GM12864 (cell line): ENCODE measurements at regions not wholly inside any gene's neighbourhood (a gene's known extent, or its start where the extent isn't known, plus 50 kb on each side); places are given as distances from the start of the nearest gene placed in this dataset.
"Not testable (repeated sequence)": the region's sequence is repeated elsewhere in the genome, so short reads cannot be mapped to it uniquely, and the experiment has no call there.

Experiments
- DNase-seq: peaks from one replicate; pipeline ENCODE4 v3.0.0-alpha.2; 2011; ENCODE audit warnings: low read depth
- H3K4me3 ChIP-seq: 2 replicates; pipeline ENCODE4 v1.5.1; 2011; ENCODE audit warnings: mild to moderate bottlenecking, low read depth, low read length, control low read depth
- TF ChIP-seq, protein P1 (sequence below): IDR thresholded peaks from 2 replicates; pipeline ENCODE4 v1.5.1; 2011; ENCODE audit warnings: low read depth, mild to moderate bottlenecking, moderate library complexity, low read length, control low read depth, inconsistent platforms; ENCODE audit errors: missing control alignments

DNA sequence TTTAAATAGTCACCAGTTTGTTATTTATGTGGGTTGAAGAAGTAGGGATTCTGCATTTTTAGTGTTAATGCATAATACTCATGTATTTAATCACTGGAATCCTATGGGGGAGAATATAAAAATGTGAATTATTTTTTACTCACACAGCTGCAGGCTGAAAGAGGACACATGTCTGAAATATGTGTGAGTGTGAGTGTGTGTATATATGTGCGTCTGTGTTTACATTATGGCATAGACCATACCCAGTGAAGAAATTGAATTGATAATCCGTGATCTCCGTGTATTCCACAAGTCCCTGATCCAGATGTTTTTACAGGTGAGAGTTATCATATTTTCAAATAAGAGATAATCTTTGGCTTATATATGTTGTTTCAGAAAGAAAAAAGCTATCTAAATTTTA, 225.3 kb downstream of the ICOS start:
- DNase-seq: no peak
- TF ChIP-seq, protein P1, sequence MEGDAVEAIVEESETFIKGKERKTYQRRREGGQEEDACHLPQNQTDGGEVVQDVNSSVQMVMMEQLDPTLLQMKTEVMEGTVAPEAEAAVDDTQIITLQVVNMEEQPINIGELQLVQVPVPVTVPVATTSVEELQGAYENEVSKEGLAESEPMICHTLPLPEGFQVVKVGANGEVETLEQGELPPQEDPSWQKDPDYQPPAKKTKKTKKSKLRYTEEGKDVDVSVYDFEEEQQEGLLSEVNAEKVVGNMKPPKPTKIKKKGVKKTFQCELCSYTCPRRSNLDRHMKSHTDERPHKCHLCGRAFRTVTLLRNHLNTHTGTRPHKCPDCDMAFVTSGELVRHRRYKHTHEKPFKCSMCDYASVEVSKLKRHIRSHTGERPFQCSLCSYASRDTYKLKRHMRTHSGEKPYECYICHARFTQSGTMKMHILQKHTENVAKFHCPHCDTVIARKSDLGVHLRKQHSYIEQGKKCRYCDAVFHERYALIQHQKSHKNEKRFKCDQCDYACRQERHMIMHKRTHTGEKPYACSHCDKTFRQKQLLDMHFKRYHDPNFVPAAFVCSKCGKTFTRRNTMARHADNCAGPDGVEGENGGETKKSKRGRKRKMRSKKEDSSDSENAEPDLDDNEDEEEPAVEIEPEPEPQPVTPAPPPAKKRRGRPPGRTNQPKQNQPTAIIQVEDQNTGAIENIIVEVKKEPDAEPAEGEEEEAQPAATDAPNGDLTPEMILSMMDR: no peak
- H3K4me3 ChIP-seq: no peak overlapping the region

DNA sequence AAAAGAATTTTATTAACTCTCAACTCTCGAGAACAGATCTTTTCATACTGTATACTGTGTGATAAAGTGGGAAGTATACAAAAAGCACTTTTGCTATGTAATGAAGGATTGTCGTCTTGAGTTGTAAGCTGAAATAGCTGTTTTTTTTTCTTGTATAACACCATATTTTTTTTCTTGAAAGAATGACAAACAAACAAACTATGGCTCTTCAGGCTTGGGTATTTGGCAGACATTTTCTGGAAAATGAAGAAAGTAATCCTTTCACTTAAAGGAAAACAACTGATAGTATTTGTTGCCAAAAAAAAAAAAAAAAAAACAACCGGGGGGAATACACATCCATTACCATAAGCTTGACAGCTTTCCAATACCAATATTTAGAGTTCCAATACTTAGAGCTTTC, 230.4 kb downstream of the ICOS start:
- no peak overlapping the region for H3K4me3 ChIP-seq
- TF ChIP-seq, protein P1: no peak
- no peak for DNase-seq

DNA sequence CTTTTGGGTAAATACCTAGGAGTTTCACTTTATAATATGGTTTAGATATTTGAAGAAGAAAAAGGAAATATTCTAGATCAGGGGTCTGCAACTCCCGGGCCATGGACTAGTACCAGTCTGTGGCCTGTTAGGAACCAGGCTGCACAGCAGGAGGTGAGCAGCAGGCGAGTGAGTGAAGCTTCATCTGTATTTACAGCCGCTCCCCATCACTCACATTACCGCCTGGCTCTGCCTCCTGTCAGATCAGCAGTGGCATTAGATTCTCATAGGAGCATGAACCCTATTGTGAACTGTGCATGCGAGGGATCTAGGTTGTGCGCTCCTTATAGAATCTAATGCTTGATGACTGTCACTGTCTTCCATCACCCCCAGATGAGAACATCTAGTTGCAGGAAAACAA, 231.1 kb downstream of the ICOS start:
- DNase-seq: not testable (repeated sequence)

DNA sequence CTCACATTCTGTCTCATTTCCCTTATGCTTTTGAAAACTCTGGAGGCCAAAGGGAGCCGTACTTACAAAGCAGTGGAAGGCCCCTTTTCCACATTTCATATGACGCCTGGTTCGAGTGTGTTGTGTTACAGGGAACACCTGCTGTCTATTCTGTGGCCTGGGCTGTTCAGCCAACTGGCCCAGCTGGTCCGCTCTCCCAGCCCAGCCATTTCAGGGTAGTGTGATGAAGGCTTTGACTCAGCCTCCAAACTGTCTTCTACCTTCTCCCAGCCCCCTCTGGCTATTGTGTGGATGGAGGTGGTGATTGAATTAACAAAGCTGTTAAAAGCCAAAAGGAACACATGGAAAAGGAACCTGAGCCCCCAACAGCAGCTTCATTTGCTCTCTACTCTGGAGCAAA, 233.8 kb downstream of the ICOS start:
- no peak overlapping the region for H3K4me3 ChIP-seq
- DNase-seq: no peak
- TF ChIP-seq, protein P1: no peak

More for the DNA sequence above, 231.1 kb downstream of the ICOS start:
- not testable (repeated sequence) for H3K4me3 ChIP-seq

DNA sequence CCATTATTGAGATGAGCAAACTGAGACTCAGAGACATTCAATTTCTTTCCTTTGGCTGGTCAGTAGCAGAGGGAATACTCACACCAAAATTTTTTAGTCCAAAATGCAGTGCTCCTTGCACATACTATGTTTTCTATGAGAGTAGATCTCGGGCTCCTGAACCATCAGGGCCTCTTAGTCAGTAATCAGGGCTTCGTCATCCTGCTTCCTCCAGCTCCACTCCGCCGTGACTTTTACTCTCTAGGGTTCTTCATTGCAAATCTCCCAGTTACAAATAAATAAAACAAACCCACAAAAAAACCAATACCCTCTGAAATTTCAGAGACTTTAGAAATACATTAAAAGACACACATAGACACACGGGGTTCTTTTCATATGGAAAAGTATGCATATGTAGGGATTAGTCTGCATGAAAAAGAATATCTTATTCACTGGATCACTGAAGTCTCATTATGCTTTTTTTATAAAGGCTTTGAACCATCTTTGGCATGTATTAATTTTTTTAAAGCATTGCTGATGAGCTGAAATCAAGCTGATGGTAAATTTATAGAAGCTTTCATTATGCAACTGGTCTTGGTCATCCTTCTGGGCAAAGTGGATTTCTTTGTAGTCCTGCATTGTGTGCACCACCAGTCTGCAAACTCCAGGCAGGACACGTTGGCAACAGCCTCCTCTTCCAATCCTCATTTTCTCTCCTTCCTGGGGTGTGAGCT, 235.0 kb downstream of the ICOS start:
- TF ChIP-seq, protein P1: no peak
- H3K4me3 ChIP-seq: no peak overlapping the region
- DNase-seq: no peak

- no peak overlapping the region for H3K4me3 ChIP-seq
- DNase-seq: no peak
- TF ChIP-seq, protein P1: no peak
Observed at GRCh38 chr2:204172145-204172600, 235.6 kb downstream of the ICOS start.

DNA sequence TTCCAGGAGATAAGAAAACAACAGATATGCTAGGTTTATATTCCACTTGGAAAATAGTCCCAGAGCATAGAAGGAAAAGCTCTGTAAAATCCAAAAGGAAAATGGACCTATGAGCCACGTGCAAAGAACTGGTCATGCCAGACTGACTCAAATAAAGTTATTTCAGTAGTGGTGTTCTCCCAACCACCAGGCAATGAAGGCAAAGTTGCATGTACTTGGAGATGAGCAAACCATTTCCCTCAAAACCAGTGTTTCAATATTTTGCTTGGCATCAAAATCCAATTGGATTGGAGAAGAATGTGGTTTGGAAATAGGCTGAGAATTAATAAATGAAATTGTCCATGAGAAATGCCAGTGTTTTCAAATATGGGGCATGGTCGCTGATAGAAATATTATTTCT, 237.5 kb downstream of the ICOS start:
- DNase-seq: no peak
- H3K4me3 ChIP-seq: no peak overlapping the region
- TF ChIP-seq, protein P1: no peak
